ENCODE measurements at regions not wholly inside any gene's neighbourhood (a gene's known extent, or its start where the extent isn't known, plus 50 kb on each side); places are given as distances from the start of the nearest gene placed in this dataset.

GRCh38 chr13:111541345-111541744 is 220.9 kb downstream of the TEX29 start:
- peaks cover 2% of the 10 kb centered on the region; the same call in 1 of the 2 replicates for H3K4me1 ChIP-seq (ENCODE audit: insufficient read depth, low read length)
- H3K18ac ChIP-seq (ENCODE audit: insufficient read length, low read depth, low read length): no peak overlapping the region
- no peak overlapping the region for H4K5ac ChIP-seq (ENCODE audit: insufficient read length, low read depth, low read length)
- no peak overlapping the region for H2BK120ac ChIP-seq (ENCODE audit: low read depth, low read length, poor library complexity, severe bottlenecking)
- WGBS (ENCODE audit: extremely low coverage, insufficient read length, low lambda C conversion rate): no CpG with 5 or more reads among the region's 11 CpGs
- no peak overlapping the region for H3K14ac ChIP-seq (ENCODE audit: insufficient read depth, low read length)
- no peaks in the 10 kb centered on the region for H3K79me1 ChIP-seq (ENCODE audit: insufficient read depth, low read depth, low read length, poor library complexity, severe bottlenecking)
- H4K20me1 ChIP-seq (ENCODE audit: control insufficient read depth, insufficient read depth, insufficient read length): no peaks in the 10 kb centered on the region
- no peak overlapping the region for H3K56ac ChIP-seq (ENCODE audit: insufficient read length, low read depth, low read length)
- H3K23ac ChIP-seq (ENCODE audit: insufficient read length, low read depth, low read length): no peak overlapping the region
- H2BK5ac ChIP-seq (ENCODE audit: insufficient read length, low read length): no peak overlapping the region
- no peak overlapping the region for H2AFZ ChIP-seq (ENCODE audit: low read length)
- no peak overlapping the region for H2BK15ac ChIP-seq (ENCODE audit: low read depth, low read length)
- H3T11ph ChIP-seq (ENCODE audit: low read length): no peak overlapping the region
- peaks cover 33% of the 10 kb centered on the region for H3K27me3 Mint-ChIP-seq (ENCODE audit: low read depth)
- H2BK20ac ChIP-seq (ENCODE audit: low read depth, low read length, poor library complexity, severe bottlenecking): no peak overlapping the region
- no peak overlapping the region for H3K4ac ChIP-seq (ENCODE audit: low read depth, low read length)
- H2AK5ac ChIP-seq (ENCODE audit: insufficient read length, low read length): no peak overlapping the region
- no peak overlapping the region for H3K4me2 ChIP-seq (ENCODE audit: insufficient read depth, insufficient read length, low read length)
- no peaks in the 10 kb centered on the region; a peak in 1 of 5 replicates for H3K9me3 Mint-ChIP-seq
- no peak overlapping the region for H4K8ac ChIP-seq (replicated peaks; ENCODE audit: insufficient read length, low read depth, low read length)
- H3K9me3 ChIP-seq (ENCODE audit: control insufficient read depth, low read depth, low read length): no peaks in the 10 kb centered on the region
- H3K36me3 Mint-ChIP-seq (ENCODE audit: insufficient read depth in 1 of 3, low read depth in 3 of 3): no peaks in the 10 kb centered on the region
- H3K27ac ChIP-seq (ENCODE audit: insufficient read length, low read depth, low read length): no peak overlapping the region
- TF ChIP-seq CTCF (conservative IDR thresholded peaks at IDR 0.05): no peak
- H3K23me2 ChIP-seq (ENCODE audit: insufficient read length, low read depth, low read length, poor library complexity, severe bottlenecking): no peaks in the 10 kb centered on the region
- H3K4me3 Mint-ChIP-seq: no peak overlapping the region
- peaks cover 18 to 32% of the 10 kb centered on the region in 2 experiments for H3K4me1 Mint-ChIP-seq
- no peak overlapping the region for H3K9ac ChIP-seq (ENCODE audit: extremely low read depth, insufficient read length, low read length)
- H3K27me3 ChIP-seq (ENCODE audit: insufficient read depth, low read length): no peaks in the 10 kb centered on the region
- no peak for DNase-seq
- no peak overlapping the region for H2BK12ac ChIP-seq (ENCODE audit: insufficient read length, low read depth, low read length)
- no peak overlapping the region for H4K91ac ChIP-seq (ENCODE audit: insufficient read length, low read depth, low read length)
- no peak overlapping the region; a peak in 1 of 7 replicates for H3K27ac Mint-ChIP-seq
- H3K79me2 ChIP-seq (ENCODE audit: insufficient read depth, low read length): no peaks in the 10 kb centered on the region
